Epithelial cell of proximal tubule (primary cell): ENCODE measurements at regions not wholly inside any gene's neighbourhood (a gene's known extent, or its start where the extent isn't known, plus 50 kb on each side); places are given as distances from the start of the nearest gene placed in this dataset.

Experiments
- DNase-seq: peaks from one replicate; pipeline ENCODE4 v3.0.0-alpha.2; 2011; ENCODE audit warnings: low read depth
- H3K4me3 ChIP-seq: 2 replicates; pipeline ENCODE4 v1.5.1; 2011; ENCODE audit warnings: low read depth, mild to moderate bottlenecking, low read length
- CTCF ChIP-seq: conservative IDR thresholded peaks from 2 replicates; pipeline ENCODE4 v1.5.1; 2012; ENCODE audit warnings: low read depth, mild to moderate bottlenecking, low read length

GRCh38 chr5:3345195-3345594 lies 250.4 kb upstream of the IRX1 start:
- no peak for DNase-seq
- H3K4me3 ChIP-seq: no peak overlapping the region
- no peak for TF ChIP-seq CTCF

- DNase-seq: no peak
- H3K4me3 ChIP-seq: no peak overlapping the region
- no peak for TF ChIP-seq CTCF
These were observed 251.0 kb upstream of the IRX1 start for GRCh38 chr5:3344671-3345070.

- no peak overlapping the region for H3K4me3 ChIP-seq
- TF ChIP-seq CTCF: no peak
These were observed 251.7 kb upstream of the IRX1 start for GRCh38 chr5:3343911-3344310.

GRCh38 chr5:3343211-3343610 lies 252.4 kb upstream of the IRX1 start:
- no peak for DNase-seq
- H3K4me3 ChIP-seq: no peak overlapping the region
- no peak for TF ChIP-seq CTCF

More at GRCh38 chr5:3343911-3344310, 251.7 kb upstream of the IRX1 start:
- no peak for DNase-seq

- no peak for DNase-seq
- no peak for TF ChIP-seq CTCF
- H3K4me3 ChIP-seq: no peak overlapping the region
These were observed 253.1 kb upstream of the IRX1 start for GRCh38 chr5:3342271-3343100.

- DNase-seq: no peak
- H3K4me3 ChIP-seq: no peak overlapping the region
- no peak for TF ChIP-seq CTCF
These were observed 254.0 kb upstream of the IRX1 start for GRCh38 chr5:3341446-3342240.
